ENCODE measurements at regions not wholly inside any gene's neighbourhood (a gene's known extent, or its start where the extent isn't known, plus 50 kb on each side); places are given as distances from the start of the nearest gene placed in this dataset.
A peak's percentile ranks its signal among the peaks of the same experiment; 100 is the strongest.

DNA sequence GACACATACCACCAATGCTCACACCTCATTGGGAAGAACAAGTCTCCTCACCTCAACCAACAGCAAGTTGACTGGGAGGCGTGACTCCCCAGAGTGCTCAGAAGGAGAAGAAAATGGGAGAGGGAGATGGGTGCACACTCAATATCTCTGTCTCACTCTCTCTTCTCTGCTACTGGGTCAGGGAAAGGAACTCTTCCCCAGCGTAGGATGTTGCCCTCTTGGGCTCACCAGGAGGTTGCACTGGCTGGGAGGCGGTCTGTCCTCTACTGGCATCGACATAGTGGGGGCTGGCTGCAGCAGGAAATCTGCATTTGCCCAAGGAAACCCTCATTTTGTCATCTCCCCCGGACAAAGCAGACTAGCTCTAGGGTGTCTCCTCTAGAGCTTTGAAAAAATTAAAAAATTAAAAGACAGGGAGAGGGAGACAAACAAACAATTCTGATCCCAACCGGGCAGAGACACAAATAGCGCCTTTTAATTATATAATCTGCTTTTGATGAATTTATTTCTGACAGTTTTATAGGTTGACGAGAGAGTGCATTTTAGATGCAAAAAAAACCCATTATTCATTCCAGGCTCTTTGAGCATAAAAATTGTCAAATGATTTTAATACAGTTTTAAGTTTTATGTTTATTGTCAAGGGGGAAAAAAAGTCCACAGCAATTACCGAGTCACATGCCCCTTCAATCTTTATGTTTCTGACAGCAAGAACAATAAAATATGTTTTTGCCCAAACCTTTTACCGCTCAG, 179.3 kb upstream of the MVB12B start:
- DNase-seq, result no peak

DNA sequence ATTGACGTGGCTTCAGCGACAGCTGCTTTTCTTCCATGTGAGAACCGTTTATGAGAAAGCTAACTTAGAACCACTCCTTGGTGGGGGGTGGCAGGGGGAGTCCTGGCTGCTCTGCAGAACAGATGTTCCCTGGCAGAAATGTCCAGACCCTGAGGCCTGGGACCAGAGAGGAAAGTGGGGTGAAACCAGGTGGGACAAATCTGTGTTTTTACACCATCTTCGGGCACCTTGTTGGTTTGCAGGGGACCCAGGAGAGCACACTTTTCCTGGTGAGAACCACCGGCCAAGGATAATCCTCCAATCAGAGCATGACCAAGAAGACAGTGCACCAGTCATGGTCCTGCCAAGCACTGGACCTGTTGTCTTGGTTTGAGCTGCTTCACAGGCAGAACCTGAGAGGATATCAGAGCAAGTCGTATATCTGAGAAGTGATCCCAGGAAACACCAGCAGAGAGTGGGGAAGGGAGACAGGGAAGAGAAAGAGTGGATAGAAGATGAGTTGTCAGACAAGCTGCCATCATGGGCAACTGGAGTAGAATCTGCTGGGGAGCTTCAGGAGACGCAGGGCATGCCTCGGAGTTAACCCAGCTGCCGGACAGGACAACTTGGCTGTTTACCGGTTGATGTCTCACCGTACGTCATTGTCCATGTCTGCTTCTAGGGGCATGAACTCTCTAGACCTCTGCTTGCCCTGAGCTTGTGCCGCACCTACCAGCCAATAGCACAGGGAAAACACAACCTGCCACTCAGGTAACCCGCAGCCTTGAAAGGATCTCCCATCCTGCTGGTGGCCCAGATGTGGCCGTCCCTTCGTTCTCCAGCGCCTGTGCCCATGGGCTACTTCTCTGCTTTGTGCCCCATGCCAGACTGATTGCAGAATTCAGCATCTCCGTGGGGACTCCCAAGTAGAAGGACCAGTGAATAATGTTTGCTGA, 178.4 kb upstream of the MVB12B start:
- H3K4me1 ChIP-seq, result peaks cover 0 to 5% of the 10 kb centered on the region in 2 donors
- no peak for ATAC-seq
- H3K4me3 ChIP-seq, result no peak overlapping the region
- intact Hi-C loops (cut with DNase I), result no loop called here
- peaks cover 0 to 64% of the 10 kb centered on the region in 2 donors for H3K27me3 ChIP-seq
- TF ChIP-seq CTCF (IDR thresholded peaks at IDR 0.05), result no peak
- H3K27ac ChIP-seq, result no peak overlapping the region
- DNase-seq, result peak in 1 of 4 donors; percentile 23
- H3K9me3 ChIP-seq, result no peaks in the 10 kb centered on the region
- no peaks in the 10 kb centered on the region for H3K36me3 ChIP-seq

More for the DNA sequence above, 179.3 kb upstream of the MVB12B start:
- no peak for TF ChIP-seq CTCF (IDR thresholded peaks at IDR 0.05)
- peaks cover 0 to 5% of the 10 kb centered on the region in 2 donors for H3K4me1 ChIP-seq
- H3K27ac ChIP-seq, result no peak overlapping the region
- H3K4me3 ChIP-seq, result no peak overlapping the region
- intact Hi-C loops (cut with DNase I), result no loop called here
- ATAC-seq, result no peak
- no peaks in the 10 kb centered on the region for H3K9me3 ChIP-seq
- H3K36me3 ChIP-seq, result no peaks in the 10 kb centered on the region
- peaks cover 0 to 65% of the 10 kb centered on the region in 2 donors for H3K27me3 ChIP-seq

DNA sequence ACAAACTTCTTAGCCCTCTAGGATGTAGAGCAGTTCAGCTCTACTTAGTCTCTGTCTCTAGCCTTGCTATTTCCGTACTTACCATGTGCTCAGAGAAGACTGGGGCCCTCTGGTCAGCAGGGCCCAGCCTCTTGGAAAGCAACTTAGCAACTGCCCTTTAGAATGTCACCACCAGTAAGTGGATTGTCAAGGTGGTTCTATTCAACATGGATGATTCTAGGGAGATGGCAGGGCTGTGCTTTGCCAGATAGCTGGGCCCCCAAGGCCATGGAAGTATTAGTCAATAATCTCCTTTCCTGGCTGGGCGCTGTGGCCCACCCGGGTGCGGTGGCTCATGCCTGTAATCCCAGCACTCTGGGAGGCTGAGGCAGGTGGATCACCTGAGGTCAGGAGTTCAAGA, 177.6 kb upstream of the MVB12B start:
- intact Hi-C loops (cut with DNase I), result no loop called here
- TF ChIP-seq CTCF (IDR thresholded peaks at IDR 0.05), result no peak
- H3K27me3 ChIP-seq, result peaks cover 0 to 59% of the 10 kb centered on the region in 2 donors
- no peaks in the 10 kb centered on the region for H3K36me3 ChIP-seq
- peak in 1 of 4 donors; percentile 30 for DNase-seq
- no peaks in the 10 kb centered on the region for H3K9me3 ChIP-seq
- no peak for ATAC-seq
- H3K4me3 ChIP-seq, result no peak overlapping the region
- H3K4me1 ChIP-seq, result peaks cover 0 to 5% of the 10 kb centered on the region in 2 donors
- no peak overlapping the region for H3K27ac ChIP-seq

DNA sequence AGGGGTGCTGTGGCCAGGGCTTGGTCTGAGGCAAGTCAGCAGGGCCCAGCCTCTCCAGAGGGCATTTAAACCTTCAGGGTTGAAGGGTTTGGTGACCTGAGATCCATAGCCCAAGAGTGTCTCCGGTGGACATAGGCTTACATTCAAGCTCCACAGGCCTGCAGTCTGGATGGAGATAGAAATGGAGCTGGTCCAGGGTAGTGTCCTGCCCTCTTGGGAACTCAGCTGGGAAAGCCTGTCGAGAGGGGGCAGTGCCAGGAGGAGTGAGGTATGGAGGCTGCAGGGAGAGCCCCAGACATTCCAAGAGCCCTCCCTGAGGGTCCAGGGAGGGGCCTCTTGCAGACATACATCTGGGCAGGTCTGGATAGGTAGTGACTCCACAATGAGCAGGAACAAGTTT, 177.0 kb upstream of the MVB12B start:
- intact Hi-C loops (cut with DNase I), result no loop called here
- DNase-seq, result peak in 1 of 4 donors; percentile 35
- Histone ChIP-seq H3K36me3 (no peaks in the 10 kb centered on the region), H3K4me1 (peaks cover 0 to 5% of the 10 kb centered on the region in 2 donors), H3K27ac (no peak overlapping the region), H3K9me3 (no peaks in the 10 kb centered on the region), H3K27me3 (peaks cover 0 to 59% of the 10 kb centered on the region in 2 donors), H3K4me3 (no peak overlapping the region)
- no peak for TF ChIP-seq CTCF (IDR thresholded peaks at IDR 0.05)
- no peak for ATAC-seq

All from left lung (tissue), 4 donors.